ENCODE measurements at regions not wholly inside any gene's neighbourhood (a gene's known extent, or its start where the extent isn't known, plus 50 kb on each side); places are given as distances from the start of the nearest gene placed in this dataset.
A peak's percentile ranks its signal among the peaks of the same experiment; 100 is the strongest.

- no peak for TF ChIP-seq CTCF (IDR thresholded peaks at IDR 0.05)
Observed at GRCh38 chrX:94758130-94758529, 1084.1 kb downstream of the FAM133A start.

- TF ChIP-seq CTCF (IDR thresholded peaks at IDR 0.05) = no peak
Observed at GRCh38 chrX:94775640-94776039, 1101.6 kb downstream of the FAM133A start.

- no peak for TF ChIP-seq CTCF (IDR thresholded peaks at IDR 0.05)
Observed at GRCh38 chrX:94813541-94813940, 1139.5 kb downstream of the FAM133A start.

- TF ChIP-seq CTCF (IDR thresholded peaks at IDR 0.05) = no peak
Observed at GRCh38 chrX:94814216-94814615, 1140.2 kb downstream of the FAM133A start.

- no peak for TF ChIP-seq CTCF (IDR thresholded peaks at IDR 0.05)
Observed at GRCh38 chrX:94830717-94831116, 1156.7 kb downstream of the FAM133A start.

GRCh38 chrX:94831364-94831763, 1157.4 kb downstream of the FAM133A start:
- TF ChIP-seq CTCF (IDR thresholded peaks at IDR 0.05) = peak; percentile 28; the same call in 1 of the 2 replicates

- no peak for TF ChIP-seq CTCF (IDR thresholded peaks at IDR 0.05)
Observed at GRCh38 chrX:94834226-94834625, 1160.2 kb downstream of the FAM133A start.

- TF ChIP-seq CTCF (IDR thresholded peaks at IDR 0.05) = no peak
Observed at GRCh38 chrX:94850811-94851210, 1176.8 kb downstream of the FAM133A start.

Data from LNCAP (cell line).